A673 (cell line): ENCODE measurements at regions not wholly inside any gene's neighbourhood (a gene's known extent, or its start where the extent isn't known, plus 50 kb on each side); places are given as distances from the start of the nearest gene placed in this dataset.

ENCODE experiments used
- EZH2 ChIP-seq: fragments of 200-600 bp; sonication (generic); IDR thresholded peaks from 2 replicates; pipeline ENCODE4 v1.6.1; 2017; ENCODE audit warnings: borderline replicate concordance, low read depth, mild to moderate bottlenecking, mixed read lengths, antibody characterized with exemption, low read length; ENCODE audit not compliant: poor library complexity, severe bottlenecking
- TF ChIP-seq, protein P1 (sequence below): fragments of 300-800, 200-600 bp; sonication (generic); conservative IDR thresholded peaks from 2 replicates; pipeline ENCODE4 v1.5.1; 2017; ENCODE audit warnings: low read depth, mild to moderate bottlenecking, antibody characterized with exemption, low read length, moderate library complexity, mixed read lengths

DNA sequence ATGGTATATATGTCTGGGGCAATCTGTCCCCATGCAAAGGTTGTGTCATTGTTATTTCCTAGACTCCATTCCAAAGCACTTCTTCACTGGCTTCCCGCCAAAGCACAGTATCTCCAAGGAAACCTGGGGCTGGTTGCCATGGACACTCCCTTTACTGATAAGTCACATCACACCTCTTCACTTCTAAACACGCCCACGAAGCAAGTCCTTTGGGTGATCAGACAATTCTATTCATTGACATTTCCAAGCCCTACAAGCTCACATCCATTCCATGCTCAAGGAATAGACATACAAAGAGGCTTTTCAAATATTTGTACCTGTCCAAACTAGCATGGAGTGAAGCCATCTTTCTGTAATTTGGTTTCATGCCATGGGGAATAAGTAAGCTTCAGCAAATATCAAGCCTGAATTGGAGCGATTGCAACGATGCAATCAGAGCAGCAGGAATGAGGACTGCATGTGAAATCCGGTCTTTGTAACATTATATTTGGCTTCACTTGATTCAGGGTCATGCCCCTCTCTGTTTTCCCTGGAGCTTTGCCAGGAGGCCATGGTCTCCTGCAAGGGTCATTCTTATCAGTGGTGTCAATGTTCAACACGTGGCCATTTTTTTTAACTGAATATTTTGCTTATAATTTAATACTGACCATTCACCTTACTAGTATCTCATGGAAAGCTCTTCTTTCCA is 201.6 kb upstream of the TMC3 start:
- TF ChIP-seq, protein P1, sequence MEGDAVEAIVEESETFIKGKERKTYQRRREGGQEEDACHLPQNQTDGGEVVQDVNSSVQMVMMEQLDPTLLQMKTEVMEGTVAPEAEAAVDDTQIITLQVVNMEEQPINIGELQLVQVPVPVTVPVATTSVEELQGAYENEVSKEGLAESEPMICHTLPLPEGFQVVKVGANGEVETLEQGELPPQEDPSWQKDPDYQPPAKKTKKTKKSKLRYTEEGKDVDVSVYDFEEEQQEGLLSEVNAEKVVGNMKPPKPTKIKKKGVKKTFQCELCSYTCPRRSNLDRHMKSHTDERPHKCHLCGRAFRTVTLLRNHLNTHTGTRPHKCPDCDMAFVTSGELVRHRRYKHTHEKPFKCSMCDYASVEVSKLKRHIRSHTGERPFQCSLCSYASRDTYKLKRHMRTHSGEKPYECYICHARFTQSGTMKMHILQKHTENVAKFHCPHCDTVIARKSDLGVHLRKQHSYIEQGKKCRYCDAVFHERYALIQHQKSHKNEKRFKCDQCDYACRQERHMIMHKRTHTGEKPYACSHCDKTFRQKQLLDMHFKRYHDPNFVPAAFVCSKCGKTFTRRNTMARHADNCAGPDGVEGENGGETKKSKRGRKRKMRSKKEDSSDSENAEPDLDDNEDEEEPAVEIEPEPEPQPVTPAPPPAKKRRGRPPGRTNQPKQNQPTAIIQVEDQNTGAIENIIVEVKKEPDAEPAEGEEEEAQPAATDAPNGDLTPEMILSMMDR = no peak
- no peak for TF ChIP-seq EZH2
